Colonic mucosa (tissue), 4 donors: ENCODE measurements at regions not wholly inside any gene's neighbourhood (a gene's known extent, or its start where the extent isn't known, plus 50 kb on each side); places are given as distances from the start of the nearest gene placed in this dataset.
A peak's percentile ranks its signal among the peaks of the same experiment; 100 is the strongest.

Source experiments
- DNase-seq: peaks from one replicate; pipeline ENCODE4 v3.0.0-alpha.2; 2020
- H3K27ac ChIP-seq: fragments of 200-600 bp; one replicate; pipeline ENCODE4 v1.8.0; 2021
- H3K27me3 ChIP-seq: fragments of 200-600 bp; one replicate; pipeline ENCODE4 v1.8.0; 2021
- H3K36me3 ChIP-seq: fragments of 200-600 bp; one replicate; pipeline ENCODE4 v1.8.0; 2021
- H3K4me1 ChIP-seq: fragments of 200-600 bp; one replicate; pipeline ENCODE4 v1.8.0; 2021; ENCODE audit warnings: mild to moderate bottlenecking
- H3K4me3 ChIP-seq: fragments of 200-600 bp; one replicate; pipeline ENCODE4 v1.8.0; 2021
- H3K9ac ChIP-seq, 2 donors: one replicate each; pipeline ENCODE4 v1.7.0; 2013; ENCODE audit warnings: control low read depth in 2 of 2, low read depth in 2 of 2, low read length in 2 of 2
- H3K9me3 ChIP-seq: fragments of 200-600 bp; one replicate; pipeline ENCODE4 v1.8.0; 2021
- intact Hi-C: fragments of 100-400 bp; cut with DNase I; formaldehyde crosslinking; loops from one replicate; pipeline ENCODE4 v1.14.1; 2022
- TF ChIP-seq, protein P1 (sequence below): fragments of 200-600 bp; IDR thresholded peaks from one replicate; pipeline ENCODE4 v1.8.0; 2022; ENCODE audit warnings: antibody characterized with exemption, mild to moderate bottlenecking
- donor health status: healthy.
- donor health status: DM: no; HTN: no; CAD: no.
- donor health status: DM: no; HTN: no; CAD: no.

DNA sequence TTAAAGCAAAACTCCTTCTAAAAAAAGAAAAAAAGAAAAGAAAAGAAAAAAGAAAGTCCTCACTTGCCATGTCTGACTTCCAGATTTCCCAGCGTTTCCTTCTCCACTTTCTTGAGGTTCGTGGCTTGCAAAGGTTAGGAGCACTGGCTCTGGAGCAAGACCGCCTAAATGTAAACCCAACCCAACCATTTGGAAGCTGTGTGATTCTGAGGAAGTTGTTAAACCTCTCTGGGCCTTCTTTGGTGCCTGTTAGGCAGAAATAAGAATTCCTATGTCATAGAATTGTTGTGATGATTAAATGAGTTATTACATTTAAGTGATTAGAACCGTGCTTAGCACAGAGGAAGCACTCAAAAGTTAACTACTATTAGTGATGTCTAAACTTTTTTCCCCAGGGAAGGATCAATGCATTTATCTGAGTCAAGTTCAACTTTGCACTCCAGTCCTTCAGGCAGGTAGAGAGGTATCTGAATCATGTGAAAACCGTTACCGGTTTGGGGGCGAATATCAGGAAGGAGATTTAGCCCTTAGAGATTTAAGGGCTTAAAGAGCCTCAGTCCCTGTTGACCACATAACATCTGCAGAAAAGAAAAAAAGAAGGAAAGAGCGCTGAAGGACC lies 78.3 kb upstream of the HES1 start:
- Histone ChIP-seq H3K27ac (no peak overlapping the region), H3K4me1 (no peaks in the 10 kb centered on the region), H3K9ac (no peak overlapping the region), H3K9me3 (no peaks in the 10 kb centered on the region), H3K4me3 (peak overlapping the region; percentile 12), H3K36me3 (no peaks in the 10 kb centered on the region), H3K27me3 (no peaks in the 10 kb centered on the region)
- TF ChIP-seq, protein P1, sequence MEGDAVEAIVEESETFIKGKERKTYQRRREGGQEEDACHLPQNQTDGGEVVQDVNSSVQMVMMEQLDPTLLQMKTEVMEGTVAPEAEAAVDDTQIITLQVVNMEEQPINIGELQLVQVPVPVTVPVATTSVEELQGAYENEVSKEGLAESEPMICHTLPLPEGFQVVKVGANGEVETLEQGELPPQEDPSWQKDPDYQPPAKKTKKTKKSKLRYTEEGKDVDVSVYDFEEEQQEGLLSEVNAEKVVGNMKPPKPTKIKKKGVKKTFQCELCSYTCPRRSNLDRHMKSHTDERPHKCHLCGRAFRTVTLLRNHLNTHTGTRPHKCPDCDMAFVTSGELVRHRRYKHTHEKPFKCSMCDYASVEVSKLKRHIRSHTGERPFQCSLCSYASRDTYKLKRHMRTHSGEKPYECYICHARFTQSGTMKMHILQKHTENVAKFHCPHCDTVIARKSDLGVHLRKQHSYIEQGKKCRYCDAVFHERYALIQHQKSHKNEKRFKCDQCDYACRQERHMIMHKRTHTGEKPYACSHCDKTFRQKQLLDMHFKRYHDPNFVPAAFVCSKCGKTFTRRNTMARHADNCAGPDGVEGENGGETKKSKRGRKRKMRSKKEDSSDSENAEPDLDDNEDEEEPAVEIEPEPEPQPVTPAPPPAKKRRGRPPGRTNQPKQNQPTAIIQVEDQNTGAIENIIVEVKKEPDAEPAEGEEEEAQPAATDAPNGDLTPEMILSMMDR: no peak
- intact Hi-C loops: no loop called here
- DNase-seq: no peak

DNA sequence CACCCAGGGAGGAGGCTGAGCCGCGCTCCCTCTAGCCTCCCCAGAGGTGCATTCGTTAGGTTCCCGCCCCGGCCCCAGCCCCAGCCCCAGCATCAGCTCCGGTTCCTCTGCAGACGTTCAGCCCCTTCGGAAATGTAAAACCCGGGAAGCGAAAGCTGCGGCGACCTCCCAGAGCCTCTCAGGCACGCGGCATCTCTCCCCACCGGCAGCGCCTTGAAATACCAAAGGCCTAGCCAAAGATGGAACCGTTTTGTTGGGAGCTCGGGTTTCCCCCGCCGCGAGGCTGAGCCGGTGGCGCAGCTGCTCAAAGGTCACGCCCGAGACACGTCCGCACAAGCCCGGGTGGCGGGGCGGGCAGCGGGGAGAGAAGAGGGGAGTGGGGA lies 77.8 kb upstream of the HES1 start:
- intact Hi-C loops: no loop called here
- Histone ChIP-seq H3K4me1 (no peaks in the 10 kb centered on the region), H3K27me3 (no peaks in the 10 kb centered on the region), H3K9me3 (no peaks in the 10 kb centered on the region), H3K4me3 (peak overlapping the region; percentile 12), H3K36me3 (no peaks in the 10 kb centered on the region), H3K9ac (no peak overlapping the region), H3K27ac (no peak overlapping the region)
- TF ChIP-seq, protein P1: no peak
- DNase-seq: peak; percentile 79

DNA sequence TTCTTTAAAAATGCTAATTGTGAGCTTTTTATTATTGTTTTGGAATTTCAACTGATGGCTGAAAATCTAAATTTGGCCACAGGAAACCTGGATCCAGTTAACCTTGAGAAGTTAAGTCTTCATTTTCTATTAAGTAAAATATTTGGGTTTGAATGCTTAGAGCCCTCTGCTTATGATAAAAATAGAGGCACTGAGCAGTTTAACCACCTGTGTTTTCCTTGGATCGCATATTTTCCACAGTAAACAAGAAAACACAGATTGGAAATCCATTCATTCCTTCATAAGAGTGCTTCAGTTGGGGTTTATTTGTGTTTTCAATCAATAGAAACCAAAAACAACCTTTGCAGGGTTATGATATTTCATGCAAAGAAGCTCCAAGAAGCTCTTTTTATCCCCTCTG lies 77.2 kb upstream of the HES1 start:
- Histone ChIP-seq H3K27me3 (no peaks in the 10 kb centered on the region), H3K36me3 (no peaks in the 10 kb centered on the region), H3K4me3 (no peak overlapping the region), H3K9me3 (no peaks in the 10 kb centered on the region), H3K9ac (no peak overlapping the region), H3K4me1 (no peaks in the 10 kb centered on the region), H3K27ac (no peak overlapping the region)
- intact Hi-C loops: no loop called here
- TF ChIP-seq, protein P1: no peak
- DNase-seq: no peak

DNA sequence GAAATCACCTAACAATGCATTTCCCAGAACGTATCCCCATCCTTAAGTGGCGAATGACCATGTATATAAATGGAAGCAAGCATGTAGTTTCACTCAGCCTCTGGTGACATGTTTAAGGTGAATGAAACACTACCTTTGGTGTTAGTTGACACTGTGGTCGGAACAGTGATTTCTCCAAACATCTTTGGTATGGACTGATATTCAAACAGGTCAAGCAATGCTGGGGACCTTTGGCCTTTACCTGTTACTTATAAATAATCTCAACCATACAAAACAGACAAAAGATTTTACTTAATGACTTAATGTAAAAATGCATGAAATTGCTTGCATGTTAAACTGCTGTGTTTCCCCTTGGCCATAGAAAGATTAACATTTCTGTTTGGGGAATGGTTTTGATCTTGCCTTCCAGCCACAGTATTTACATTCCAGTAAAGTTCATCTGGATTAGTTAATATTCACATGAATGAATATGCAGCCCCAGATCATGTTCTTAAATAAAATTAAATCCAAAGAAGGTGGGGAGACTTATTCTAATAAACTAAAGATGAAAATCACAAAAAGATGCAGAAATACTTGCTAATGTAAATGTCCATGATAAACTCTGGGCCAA lies 74.4 kb upstream of the HES1 start:
- H3K9ac ChIP-seq: no peak overlapping the region

DNA sequence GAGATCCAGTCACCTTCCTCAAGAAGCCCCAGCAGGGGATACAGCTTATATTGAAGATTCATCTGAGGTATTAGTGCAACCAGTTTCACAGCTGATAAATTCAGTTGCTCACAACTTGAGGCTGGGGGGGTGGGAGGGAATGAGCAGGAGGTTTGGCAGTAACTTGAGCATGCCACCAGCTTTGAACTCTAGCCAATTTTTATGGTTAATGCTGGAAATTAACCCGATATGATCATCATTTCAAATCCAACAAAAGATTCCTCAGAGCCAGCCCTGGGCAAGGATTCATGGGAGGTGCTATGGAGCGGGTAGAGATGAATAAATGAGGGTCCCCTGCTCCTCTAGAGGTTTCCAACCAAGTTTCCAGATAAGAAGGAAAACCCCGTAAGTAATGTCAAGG lies 73.1 kb upstream of the HES1 start:
- DNase-seq: no peak
- TF ChIP-seq, protein P1: no peak
- Histone ChIP-seq H3K27ac (no peak overlapping the region), H3K4me3 (no peak overlapping the region), H3K36me3 (no peaks in the 10 kb centered on the region), H3K9ac (no peak overlapping the region), H3K27me3 (no peaks in the 10 kb centered on the region), H3K4me1 (no peaks in the 10 kb centered on the region), H3K9me3 (no peaks in the 10 kb centered on the region)
- intact Hi-C loops: no loop called here

More for the DNA sequence above, 74.4 kb upstream of the HES1 start:
- Histone ChIP-seq H3K36me3 (no peaks in the 10 kb centered on the region), H3K27ac (no peak overlapping the region), H3K4me3 (no peak overlapping the region), H3K4me1 (no peaks in the 10 kb centered on the region), H3K9me3 (no peaks in the 10 kb centered on the region), H3K27me3 (no peaks in the 10 kb centered on the region)
- TF ChIP-seq, protein P1: no peak
- intact Hi-C loops: no loop called here
- DNase-seq: no peak
